GM12873 (cell line): ENCODE measurements at regions not wholly inside any gene's neighbourhood (a gene's known extent, or its start where the extent isn't known, plus 50 kb on each side); places are given as distances from the start of the nearest gene placed in this dataset.

ENCODE experiments used
- TF ChIP-seq, protein P1 (sequence below): IDR thresholded peaks from 2 replicates; pipeline ENCODE4 v1.5.1; 2012; ENCODE audit warnings: low read depth, mild to moderate bottlenecking, moderate library complexity, low read length, control low read depth; ENCODE audit not compliant: insufficient read depth; ENCODE audit errors: missing control alignments

GRCh38 chr14:34347683-34348082, 114.4 kb downstream of the SPTSSA start:
- TF ChIP-seq, protein P1, sequence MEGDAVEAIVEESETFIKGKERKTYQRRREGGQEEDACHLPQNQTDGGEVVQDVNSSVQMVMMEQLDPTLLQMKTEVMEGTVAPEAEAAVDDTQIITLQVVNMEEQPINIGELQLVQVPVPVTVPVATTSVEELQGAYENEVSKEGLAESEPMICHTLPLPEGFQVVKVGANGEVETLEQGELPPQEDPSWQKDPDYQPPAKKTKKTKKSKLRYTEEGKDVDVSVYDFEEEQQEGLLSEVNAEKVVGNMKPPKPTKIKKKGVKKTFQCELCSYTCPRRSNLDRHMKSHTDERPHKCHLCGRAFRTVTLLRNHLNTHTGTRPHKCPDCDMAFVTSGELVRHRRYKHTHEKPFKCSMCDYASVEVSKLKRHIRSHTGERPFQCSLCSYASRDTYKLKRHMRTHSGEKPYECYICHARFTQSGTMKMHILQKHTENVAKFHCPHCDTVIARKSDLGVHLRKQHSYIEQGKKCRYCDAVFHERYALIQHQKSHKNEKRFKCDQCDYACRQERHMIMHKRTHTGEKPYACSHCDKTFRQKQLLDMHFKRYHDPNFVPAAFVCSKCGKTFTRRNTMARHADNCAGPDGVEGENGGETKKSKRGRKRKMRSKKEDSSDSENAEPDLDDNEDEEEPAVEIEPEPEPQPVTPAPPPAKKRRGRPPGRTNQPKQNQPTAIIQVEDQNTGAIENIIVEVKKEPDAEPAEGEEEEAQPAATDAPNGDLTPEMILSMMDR: no peak

DNA sequence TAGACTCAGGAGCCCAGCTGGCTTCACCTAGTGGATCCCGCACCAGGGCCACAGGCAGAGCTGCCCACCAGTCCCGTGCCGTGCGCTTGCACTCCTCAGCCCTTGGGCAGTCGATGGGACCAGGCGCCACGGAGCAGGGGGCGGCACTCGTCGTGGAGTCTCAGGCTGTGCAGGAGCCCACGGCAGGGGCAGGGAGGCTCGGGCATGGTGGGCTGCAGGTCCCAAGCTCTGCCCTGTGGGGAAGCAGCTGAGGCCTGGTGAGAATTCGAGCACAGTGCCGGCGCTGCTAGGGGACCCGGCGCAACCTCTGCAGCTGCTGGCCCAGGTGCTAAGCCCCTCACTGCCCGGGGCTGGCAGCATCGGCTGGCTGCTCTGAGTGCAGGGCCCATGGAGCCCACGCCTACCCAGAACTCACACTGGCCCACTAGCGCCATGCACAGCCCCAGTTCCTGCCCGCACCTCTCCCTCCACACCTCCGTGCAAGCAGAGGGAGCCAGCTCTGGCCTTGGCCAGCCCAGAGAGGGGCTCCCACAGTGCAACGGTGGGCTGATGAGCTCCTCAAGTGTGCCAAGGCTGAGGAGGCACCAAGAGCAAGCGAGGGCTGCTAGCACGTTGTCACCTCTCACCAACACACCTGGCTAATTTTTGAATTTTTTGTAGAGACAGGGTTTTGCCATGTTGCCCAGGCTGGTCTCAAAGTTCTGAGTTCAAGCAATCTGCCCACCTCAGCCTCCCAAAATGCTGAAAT, 116.1 kb downstream of the SPTSSA start:
- TF ChIP-seq, protein P1: no peak

DNA sequence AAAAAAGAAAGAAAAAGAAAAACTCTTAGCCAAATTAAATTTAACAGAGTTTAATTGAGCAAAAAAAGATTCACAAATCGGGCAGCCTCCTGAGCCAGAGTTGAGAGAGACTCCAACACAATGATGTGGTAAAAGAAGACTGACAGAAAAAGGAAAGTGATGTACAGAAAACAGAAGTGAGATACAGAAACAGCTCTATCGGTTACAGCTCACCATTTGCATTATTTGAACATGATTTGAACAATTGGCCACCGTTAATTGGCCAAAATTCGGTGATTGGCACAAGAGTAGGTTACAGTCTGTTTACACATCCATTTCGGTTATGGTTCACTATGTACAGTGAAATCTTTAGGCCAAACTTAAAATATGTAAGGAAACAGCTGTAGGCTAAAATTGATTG, 117.7 kb downstream of the SPTSSA start:
- TF ChIP-seq, protein P1: no peak

GRCh38 chr14:34340025-34340625, 121.9 kb downstream of the SPTSSA start:
- TF ChIP-seq, protein P1: no peak

GRCh38 chr14:34338056-34338455, 124.0 kb downstream of the SPTSSA start:
- TF ChIP-seq, protein P1: no peak

- TF ChIP-seq, protein P1: no peak
These were observed 125.5 kb downstream of the SPTSSA start for GRCh38 chr14:34336501-34336900.

DNA sequence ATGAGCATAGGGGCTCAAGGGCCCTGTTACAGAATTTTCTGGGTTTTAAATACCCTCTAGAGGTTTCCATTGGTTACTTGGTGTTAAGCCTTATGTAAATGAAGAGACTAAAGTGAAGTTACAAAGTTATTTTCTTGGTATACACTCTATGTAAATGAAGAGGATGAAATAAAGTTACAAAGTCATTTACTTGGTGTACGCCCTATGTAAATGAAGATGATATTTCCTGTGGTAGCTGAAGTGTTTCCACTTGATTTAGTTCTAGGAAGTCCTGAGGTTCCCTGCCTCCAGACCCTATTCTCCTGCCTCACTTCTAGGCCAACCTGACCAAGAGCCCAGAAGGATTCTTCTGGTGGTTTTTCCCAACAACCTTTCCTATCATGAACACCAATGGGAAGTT, 126.1 kb downstream of the SPTSSA start:
- TF ChIP-seq, protein P1: no peak
